Fibroblast of lung (primary cell): ENCODE measurements at regions not wholly inside any gene's neighbourhood (a gene's known extent, or its start where the extent isn't known, plus 50 kb on each side); places are given as distances from the start of the nearest gene placed in this dataset.

Experiments
- CTCF ChIP-seq, 2 donors: IDR thresholded peaks in 1 of 2; conservative IDR thresholded peaks in 1 of 2; 1 replicate in 1 of 2; 2 replicates in 1 of 2; pipeline ENCODE4 v1.5.1; 2011 to 2012; ENCODE audit warnings: low read length in 2 of 2, control low read depth in 1 of 2, inconsistent platforms in 1 of 2, low read depth in 1 of 2, mild to moderate bottlenecking in 1 of 2
- EZH2 ChIP-seq: IDR thresholded peaks from 2 replicates; pipeline ENCODE4 v1.5.1; 2012; ENCODE audit warnings: low read length, control low read depth, mild to moderate bottlenecking; ENCODE audit errors: missing control alignments

DNA sequence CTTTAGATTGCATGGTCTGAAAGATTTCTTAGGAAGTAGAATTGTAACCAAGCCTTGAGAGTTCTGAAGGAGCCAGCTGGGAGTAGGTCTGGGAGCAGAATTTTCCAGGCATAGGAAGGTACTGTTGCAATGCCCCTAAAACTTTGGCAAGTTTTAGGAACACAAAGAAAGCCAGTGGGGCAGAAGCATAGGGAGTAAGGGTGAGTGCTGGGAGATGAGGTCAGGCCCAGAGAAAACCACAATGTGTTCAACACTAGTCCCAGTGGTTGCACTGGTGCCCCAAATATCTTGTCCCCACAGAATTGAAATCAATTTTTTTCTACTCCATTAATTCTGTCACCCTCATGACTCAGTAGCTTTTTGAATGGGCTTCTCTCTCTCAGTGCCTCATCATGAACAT, 120.7 kb upstream of the GALNT15 start:
- TF ChIP-seq EZH2 (no peak), CTCF (conservative IDR thresholded peaks at IDR 0.05 in 1 of 2, IDR thresholded peaks at IDR 0.05 in 1 of 2; ENCODE audit: low read depth in 1 of 2, low read length in 2 of 2) (no peak)
